GM21723 (cell line): ENCODE measurements at regions not wholly inside any gene's neighbourhood (a gene's known extent, or its start where the extent isn't known, plus 50 kb on each side); places are given as distances from the start of the nearest gene placed in this dataset.

Experiments used
- ATAC-seq: cut with Tn5 transposase; IDR thresholded peaks from one replicate; pipeline ENCODE4 v1.9.1; 2021; ENCODE audit warnings: mild to moderate bottlenecking, moderate library complexity; ENCODE audit not compliant: unreplicated experiment

DNA sequence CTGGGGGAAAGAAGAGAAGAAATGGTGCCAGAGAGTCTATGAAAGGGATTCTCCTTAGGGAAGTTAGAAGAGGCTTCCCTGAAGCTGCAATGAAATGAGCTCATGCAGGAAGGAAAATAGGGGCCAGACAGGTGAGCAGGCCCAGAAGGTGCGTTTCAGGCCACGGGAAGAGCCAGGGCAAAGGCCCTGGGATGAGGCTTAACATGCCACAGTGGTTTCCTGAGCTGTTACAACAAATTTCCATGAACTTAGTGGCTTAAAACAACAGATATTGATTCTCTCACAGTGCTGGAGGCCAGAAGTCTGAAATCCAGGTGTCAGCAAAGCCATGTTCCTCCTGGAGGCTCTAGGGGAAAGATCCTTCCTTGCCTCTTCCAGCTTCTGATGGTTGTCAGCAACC is 167.9 kb downstream of the TFAP2C start:
- ATAC-seq = no peak

GRCh38 chr20:56798634-56799033 is 169.5 kb downstream of the TFAP2C start:
- no peak for ATAC-seq

DNA sequence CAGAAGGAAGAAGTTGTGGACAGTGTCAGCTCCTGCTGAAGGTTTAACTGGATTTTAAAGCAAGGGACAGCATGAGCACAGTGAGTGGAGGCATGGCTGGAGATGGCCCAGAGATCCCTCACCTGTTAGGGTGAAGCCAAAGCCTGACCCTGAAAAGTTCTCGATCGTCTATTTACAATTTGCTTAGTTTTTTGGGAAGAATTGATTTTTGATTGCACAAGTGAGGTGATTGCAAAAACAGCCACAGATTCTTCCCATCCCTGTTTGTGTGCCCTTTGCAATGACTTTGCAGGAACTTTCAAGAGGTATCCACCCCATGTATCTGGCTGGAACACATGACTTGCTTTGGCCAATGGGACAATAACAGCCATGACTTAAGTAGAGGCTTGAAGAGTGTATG is 170.1 kb downstream of the TFAP2C start:
- no peak for ATAC-seq

- no peak for ATAC-seq
Observed at GRCh38 chr20:56800088-56800487, 171.0 kb downstream of the TFAP2C start.

GRCh38 chr20:56801971-56802755 is 173.1 kb downstream of the TFAP2C start:
- ATAC-seq = no peak

GRCh38 chr20:56802805-56803204 is 173.7 kb downstream of the TFAP2C start:
- ATAC-seq = no peak

- no peak for ATAC-seq
Observed at GRCh38 chr20:56805313-56805712, 176.2 kb downstream of the TFAP2C start.

DNA sequence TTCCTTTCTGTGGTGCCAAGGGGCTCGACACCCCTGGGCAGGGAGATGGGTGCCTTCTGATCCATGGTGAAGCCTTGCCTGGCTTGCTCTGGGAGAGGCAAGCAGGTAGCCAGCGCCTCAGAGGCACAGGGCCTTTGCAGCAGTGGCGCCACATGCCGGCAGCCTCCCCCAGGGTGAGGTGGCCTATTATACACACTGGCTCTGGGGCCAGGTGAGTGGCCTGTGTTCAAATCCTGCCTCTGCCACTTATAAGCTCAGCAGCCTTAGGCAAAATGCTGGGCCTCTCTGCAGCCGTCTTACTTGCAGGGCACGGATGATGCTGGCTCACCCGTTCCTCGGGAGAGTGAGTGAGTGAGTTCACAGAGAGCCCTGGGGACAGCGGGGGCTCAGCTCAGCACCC is 176.9 kb downstream of the TFAP2C start:
- no peak for ATAC-seq

GRCh38 chr20:56806952-56807517 is 177.9 kb downstream of the TFAP2C start:
- no peak for ATAC-seq

- ATAC-seq = no peak
Observed at GRCh38 chr20:56808117-56808725, 179.1 kb downstream of the TFAP2C start.

DNA sequence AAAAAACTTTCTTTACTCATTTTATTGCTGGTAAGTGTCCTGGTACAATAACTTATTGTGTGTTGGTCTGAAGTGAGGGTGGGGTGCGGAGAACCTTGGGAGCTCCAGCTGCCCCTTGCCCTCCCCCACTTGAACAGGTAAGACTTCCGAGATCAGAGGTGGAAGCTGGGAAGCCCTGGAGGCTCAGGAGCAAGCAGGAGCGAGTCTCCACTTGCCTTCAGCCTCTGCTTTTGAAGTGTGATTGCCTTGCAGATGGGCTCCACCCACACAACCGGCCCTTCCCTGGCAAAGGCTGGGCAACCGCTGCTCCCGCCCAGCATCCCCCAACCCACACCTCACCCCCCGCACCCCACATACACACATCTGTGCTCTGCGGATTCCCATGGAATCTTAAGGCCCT is 179.6 kb downstream of the TFAP2C start:
- no peak for ATAC-seq

- ATAC-seq = no peak
Observed at GRCh38 chr20:56809668-56810067, 180.6 kb downstream of the TFAP2C start.

DNA sequence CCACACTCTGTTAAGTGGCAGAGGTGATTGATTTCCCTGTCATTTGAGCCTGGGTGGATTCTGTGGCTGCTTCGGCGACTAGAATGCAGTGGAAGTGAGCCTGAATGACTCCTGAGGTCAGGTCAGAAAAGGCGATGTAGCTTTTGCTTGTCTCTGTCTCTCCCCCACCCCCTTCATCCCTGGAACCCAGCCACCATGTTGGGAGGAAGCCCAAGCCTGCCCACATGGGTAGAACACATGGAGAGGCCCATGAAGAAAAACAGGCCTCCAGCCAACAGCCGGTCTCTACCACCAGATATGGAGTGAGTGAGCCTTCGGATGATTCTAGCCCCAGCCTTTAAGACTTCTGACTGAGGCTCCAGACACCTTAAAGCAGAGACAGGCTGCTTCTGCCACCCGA is 181.0 kb downstream of the TFAP2C start:
- ATAC-seq = no peak

DNA sequence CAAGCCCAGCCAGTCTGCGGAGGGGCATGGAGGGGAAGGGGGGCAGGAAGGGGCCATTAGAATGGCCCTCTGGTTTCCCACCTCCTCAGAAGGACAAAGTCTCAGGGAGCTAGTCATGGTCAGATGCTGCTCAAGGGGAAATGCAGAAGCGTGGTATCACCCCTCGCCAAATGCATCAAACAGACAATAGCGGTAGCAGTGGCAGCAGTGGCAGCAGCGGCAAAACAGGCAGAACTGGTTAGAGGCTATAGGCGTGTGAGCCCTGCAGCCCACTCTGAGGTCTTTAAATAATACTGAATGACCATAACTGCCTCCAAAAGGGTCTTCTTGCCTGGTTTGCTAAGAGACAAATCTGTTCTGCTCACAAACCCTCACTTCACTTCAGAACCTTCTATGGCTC is 186.7 kb downstream of the TFAP2C start:
- no peak for ATAC-seq

- ATAC-seq = no peak
Observed at GRCh38 chr20:56816349-56816748, 187.2 kb downstream of the TFAP2C start.

GRCh38 chr20:56817780-56818675 is 188.9 kb downstream of the TFAP2C start:
- ATAC-seq = no peak

- no peak for ATAC-seq
Observed at GRCh38 chr20:56820984-56821383, 191.9 kb downstream of the TFAP2C start.

DNA sequence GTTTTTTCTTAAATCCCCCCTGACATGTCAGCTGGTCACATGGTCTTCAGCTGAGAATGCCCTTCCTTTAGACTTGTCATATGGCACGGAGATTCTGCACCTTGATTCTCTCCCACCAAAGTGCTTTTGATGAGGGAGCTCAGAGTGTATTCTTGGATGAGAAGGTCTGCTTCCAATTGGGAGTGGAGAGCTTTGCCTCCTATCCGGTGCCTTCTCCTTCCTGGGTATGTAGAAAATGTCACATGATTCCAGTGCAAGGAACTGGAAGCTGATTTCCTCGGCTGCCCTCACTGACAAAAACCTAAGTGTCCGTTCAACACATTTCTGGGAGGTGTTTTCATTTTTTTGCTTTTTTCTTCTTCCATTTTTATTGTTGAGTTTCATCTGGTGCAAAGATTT is 197.2 kb downstream of the TFAP2C start:
- no peak for ATAC-seq

DNA sequence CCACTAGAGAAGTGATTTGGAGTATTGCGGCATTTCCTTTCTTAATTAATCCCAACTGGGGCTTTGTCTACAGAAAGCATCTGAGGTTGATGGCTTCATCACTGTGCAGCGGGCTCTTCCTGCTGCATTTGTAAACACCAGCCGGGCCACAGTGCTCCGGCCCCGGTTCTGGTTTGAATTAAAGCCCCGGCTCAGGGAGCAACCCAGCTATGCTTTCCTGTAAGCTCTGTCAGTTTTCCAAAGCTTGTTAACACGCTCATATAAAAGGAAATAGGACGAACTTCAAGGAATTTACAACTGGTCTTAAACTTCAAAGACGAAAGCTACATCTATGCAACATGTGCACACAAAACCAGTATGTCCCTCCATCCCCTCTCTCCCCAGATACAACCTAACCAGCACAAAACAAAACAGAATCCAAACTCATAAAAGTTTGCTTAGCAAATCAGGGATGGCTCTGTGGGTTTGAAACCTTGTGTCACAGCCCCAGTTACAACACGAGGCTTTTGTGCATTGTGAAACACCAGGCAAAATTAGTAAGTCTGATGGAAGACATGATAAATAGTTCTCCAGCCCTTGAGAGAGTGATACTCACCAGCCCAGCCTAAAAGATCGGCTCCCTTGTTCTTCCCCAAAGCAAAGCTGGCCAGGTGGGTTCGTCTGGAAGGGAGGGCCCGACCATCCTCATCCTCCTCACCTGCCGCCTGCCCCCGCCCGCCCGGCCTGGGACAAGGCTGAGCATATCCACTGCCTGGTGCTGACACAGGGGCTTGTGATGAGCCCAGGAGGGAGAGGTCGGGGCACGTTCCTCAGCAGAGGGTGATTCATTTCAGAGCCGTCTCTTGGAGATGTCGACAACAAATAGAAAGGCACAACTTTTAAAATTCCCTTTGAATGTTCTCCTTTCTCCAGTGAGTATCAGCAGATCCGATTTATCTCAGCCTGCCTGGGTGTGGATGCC is 197.9 kb downstream of the TFAP2C start:
- no peak for ATAC-seq

- no peak for ATAC-seq
Observed at GRCh38 chr20:56827763-56828162, 198.7 kb downstream of the TFAP2C start.
